Tibial artery (tissue), 4 donors: ENCODE measurements at regions not wholly inside any gene's neighbourhood (a gene's known extent, or its start where the extent isn't known, plus 50 kb on each side); places are given as distances from the start of the nearest gene placed in this dataset.

Experiments used
- DNase-seq, 2 donors: peaks; one replicate each; pipeline ENCODE4 v3.0.0-alpha.2; 2019
- H3K27ac ChIP-seq, 2 donors: fragments of 200-600 bp; sonication (generic) in 1 of 2; 1 replicate in 1 of 2; 2 replicates in 1 of 2; pipeline ENCODE4 v1.5.1; 2018 to 2019; ENCODE audit warnings: mild to moderate bottlenecking in 1 of 2
- H3K27me3 ChIP-seq, 2 donors: fragments of 200-600 bp; sonication (generic) in 1 of 2; one replicate each; pipeline versions ENCODE4 v1.5.1 to v1.6.0; 2016 to 2019
- H3K36me3 ChIP-seq, 3 donors: fragments of 200-600 bp; sonication (generic) in 2 of 3; one replicate each; pipeline ENCODE4 v1.5.1; 2016 to 2019; ENCODE audit warnings: mild to moderate bottlenecking in 2 of 3
- H3K4me1 ChIP-seq, 4 donors: fragments of 200-600 bp; sonication (generic) in 2 of 4; 1 replicate in 3 of 4; 2 replicates in 1 of 4; pipeline ENCODE4 v1.5.1; 2016 to 2019
- H3K4me3 ChIP-seq, 2 donors: fragments of 200-600 bp; sonication (generic) in 1 of 2; 1 replicate in 1 of 2; 2 replicates in 1 of 2; pipeline ENCODE4 v1.5.1; 2018 to 2019; ENCODE audit warnings: mild to moderate bottlenecking in 2 of 2
- H3K9me3 ChIP-seq, 3 donors: fragments of 200-600 bp; sonication (generic) in 1 of 3; one replicate each; pipeline ENCODE4 v1.5.1; 2016 to 2019
- intact Hi-C: fragments of 100-400 bp; cut with DNase I; formaldehyde crosslinking; loops from one replicate; pipeline ENCODE4 v1.15.0; 2023; ENCODE audit warnings: low total_unique reads
- TF ChIP-seq, protein P1 (sequence below), 2 experiments: fragments of 200-600 bp in 1 of 2; fragments of 450-650 bp in 1 of 2; IDR thresholded peaks; one replicate each; pipeline ENCODE4 v1.5.1; 2017 to 2019; ENCODE audit warnings: antibody characterized with exemption in 2 of 2, mild to moderate bottlenecking in 1 of 2, moderate library complexity in 1 of 2

DNA sequence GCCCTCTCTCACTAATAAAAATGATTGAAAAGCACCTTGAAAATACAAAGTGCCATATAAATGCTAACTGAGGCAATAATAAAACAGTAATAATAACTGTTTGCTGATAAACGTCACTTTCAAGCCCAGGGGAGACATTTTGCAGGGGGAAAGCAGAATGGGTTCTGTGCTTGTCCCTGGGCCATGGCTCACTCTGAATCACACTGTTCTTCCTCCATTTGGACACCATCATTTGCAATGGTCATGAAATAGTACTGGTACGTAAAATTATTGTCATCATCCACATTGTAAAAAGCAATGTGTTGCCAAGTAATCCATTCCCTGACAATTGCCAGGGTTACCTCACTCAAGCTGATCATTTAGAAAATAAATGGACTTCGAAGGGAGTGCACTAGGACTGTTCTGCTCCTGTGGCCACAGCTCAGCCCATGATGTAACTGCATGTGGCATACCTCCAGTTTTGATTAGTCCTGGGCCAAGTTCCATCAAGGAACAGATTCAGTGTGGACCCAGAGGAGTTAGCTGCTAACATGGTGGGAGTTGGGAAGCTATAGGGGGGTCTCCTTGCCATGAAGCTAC, 508.8 kb upstream of the CELF4 start:
- Histone ChIP-seq H3K4me1 (no peaks in the 10 kb centered on the region), H3K27me3 (no peaks in the 10 kb centered on the region), H3K27ac (no peak overlapping the region), H3K4me3 (no peak overlapping the region), H3K36me3 (no peaks in the 10 kb centered on the region), H3K9me3 (no peaks in the 10 kb centered on the region)
- intact Hi-C loops, result no loop called here
- DNase-seq, result no peak
- TF ChIP-seq, protein P1, sequence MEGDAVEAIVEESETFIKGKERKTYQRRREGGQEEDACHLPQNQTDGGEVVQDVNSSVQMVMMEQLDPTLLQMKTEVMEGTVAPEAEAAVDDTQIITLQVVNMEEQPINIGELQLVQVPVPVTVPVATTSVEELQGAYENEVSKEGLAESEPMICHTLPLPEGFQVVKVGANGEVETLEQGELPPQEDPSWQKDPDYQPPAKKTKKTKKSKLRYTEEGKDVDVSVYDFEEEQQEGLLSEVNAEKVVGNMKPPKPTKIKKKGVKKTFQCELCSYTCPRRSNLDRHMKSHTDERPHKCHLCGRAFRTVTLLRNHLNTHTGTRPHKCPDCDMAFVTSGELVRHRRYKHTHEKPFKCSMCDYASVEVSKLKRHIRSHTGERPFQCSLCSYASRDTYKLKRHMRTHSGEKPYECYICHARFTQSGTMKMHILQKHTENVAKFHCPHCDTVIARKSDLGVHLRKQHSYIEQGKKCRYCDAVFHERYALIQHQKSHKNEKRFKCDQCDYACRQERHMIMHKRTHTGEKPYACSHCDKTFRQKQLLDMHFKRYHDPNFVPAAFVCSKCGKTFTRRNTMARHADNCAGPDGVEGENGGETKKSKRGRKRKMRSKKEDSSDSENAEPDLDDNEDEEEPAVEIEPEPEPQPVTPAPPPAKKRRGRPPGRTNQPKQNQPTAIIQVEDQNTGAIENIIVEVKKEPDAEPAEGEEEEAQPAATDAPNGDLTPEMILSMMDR (IDR thresholded peaks at IDR 0.05), result no peak

DNA sequence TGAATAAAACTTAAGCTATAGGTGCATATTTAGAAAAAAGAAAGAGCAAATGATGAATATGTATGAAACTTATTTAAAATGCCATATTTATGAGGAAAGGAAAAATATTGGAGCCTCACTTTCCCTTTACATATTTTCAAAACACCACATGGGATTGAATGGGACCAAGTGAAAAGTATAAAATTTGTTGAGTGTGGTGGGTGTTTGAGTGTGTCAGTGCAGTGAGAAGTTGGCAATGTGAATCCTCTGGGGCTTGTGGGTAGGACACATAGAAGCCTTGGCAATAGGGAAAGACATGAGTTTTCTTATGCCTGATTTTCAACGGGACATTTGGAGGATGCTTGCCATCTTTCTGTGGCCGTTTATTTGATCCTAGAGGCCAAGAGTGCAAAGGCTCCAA, 502.2 kb upstream of the CELF4 start:
- H3K9me3 ChIP-seq, result no peaks in the 10 kb centered on the region
- DNase-seq, result no peak
- no peaks in the 10 kb centered on the region for H3K4me1 ChIP-seq
- TF ChIP-seq, protein P1 (IDR thresholded peaks at IDR 0.05), result no peak
- no peaks in the 10 kb centered on the region for H3K36me3 ChIP-seq
- no peak overlapping the region for H3K4me3 ChIP-seq
- intact Hi-C loops, result no loop called here
- H3K27me3 ChIP-seq, result no peaks in the 10 kb centered on the region
- no peak overlapping the region for H3K27ac ChIP-seq

DNA sequence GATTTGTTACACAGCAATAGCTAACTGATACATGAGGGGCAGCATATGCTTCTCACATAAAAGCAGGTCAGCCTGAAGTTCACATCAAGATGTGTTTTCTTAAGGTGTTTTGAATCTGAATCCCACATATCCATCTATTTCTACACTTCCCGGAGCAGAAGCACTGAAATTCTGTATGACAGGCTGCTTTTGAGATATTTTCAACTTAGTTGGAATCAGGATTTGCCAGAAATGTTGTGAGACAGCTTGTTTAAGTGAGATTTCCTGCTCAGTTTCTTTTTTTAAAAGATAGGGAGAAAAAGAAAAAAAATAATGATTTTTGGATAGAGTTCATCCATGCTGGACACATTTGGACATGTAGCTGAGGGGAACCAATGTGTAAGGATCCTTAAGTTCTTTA, 501.5 kb upstream of the CELF4 start:
- intact Hi-C loops, result no loop called here
- TF ChIP-seq, protein P1 (IDR thresholded peaks at IDR 0.05), result no peak
- no peaks in the 10 kb centered on the region for H3K27me3 ChIP-seq
- no peak overlapping the region for H3K4me3 ChIP-seq
- no peaks in the 10 kb centered on the region for H3K36me3 ChIP-seq
- H3K27ac ChIP-seq, result no peak overlapping the region
- H3K9me3 ChIP-seq, result no peaks in the 10 kb centered on the region
- no peak for DNase-seq
- no peaks in the 10 kb centered on the region for H3K4me1 ChIP-seq

DNA sequence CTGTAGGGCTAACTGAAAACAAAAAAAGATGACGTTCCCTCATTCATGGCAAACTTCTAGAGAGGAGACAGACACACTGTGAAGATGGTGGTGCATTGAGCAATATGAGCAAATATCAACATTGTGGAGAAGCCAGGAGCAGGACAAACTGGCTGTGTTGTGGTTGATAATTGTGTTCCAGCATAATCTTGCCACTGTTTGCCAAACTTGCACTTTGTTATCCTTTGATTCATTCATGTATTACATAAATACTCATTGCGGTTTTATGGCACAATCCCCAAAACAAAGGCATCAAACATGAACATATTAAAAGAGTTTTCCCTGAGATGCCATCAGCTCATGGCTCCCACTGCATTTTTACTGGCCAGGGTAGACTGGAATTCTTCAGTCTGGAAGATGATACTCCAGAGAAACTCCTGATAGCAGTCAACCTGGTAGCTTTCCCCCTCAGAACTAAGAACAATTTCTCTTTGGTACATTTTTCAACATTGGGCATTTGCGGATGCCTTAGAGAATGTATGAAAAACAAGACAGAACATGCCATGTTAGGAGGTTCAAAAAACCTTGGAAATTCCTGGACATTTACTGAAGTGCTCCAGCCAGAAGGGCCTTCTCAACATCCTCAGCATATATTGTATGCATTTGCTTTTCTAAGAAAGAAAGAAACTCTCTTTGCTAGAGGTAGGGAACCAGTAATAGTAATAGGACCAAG, 487.4 kb upstream of the CELF4 start:
- no peaks in the 10 kb centered on the region for H3K4me1 ChIP-seq
- intact Hi-C loops, result no loop called here
- no peak overlapping the region for H3K4me3 ChIP-seq
- no peaks in the 10 kb centered on the region for H3K36me3 ChIP-seq
- no peak overlapping the region for H3K27ac ChIP-seq
- TF ChIP-seq, protein P1 (IDR thresholded peaks at IDR 0.05), result no peak
- H3K9me3 ChIP-seq, result no peaks in the 10 kb centered on the region
- no peak for DNase-seq
- H3K27me3 ChIP-seq, result no peaks in the 10 kb centered on the region

DNA sequence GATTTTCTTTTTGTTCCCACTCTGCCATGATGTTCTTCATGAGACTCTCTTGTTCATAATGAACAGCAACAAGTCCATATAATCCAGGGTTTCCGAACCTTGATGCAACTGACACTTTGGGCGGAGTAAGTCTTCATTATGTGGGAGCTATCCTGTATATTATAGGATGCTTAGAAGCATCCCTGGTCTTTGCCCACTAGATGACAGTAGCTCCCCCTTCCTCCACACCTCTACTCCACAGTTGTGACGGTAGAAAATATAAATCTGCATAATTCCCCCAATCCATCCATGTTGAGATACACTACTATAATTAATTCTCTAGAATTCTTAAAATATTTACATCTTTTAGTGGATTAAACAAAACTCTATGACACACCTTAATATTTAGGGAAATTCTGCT, 482.2 kb upstream of the CELF4 start:
- TF ChIP-seq, protein P1 (IDR thresholded peaks at IDR 0.05), result no peak
- Histone ChIP-seq H3K4me3 (no peak overlapping the region), H3K4me1 (no peaks in the 10 kb centered on the region), H3K27ac (no peak overlapping the region), H3K27me3 (no peaks in the 10 kb centered on the region), H3K36me3 (no peaks in the 10 kb centered on the region), H3K9me3 (no peaks in the 10 kb centered on the region)
- intact Hi-C loops, result no loop called here
- DNase-seq, result no peak
